Activated CD8-positive, alpha-beta T cell treated with anti-CD3 and anti-CD28 coated beads for 36 hours (primary cell): ENCODE measurements at regions not wholly inside any gene's neighbourhood (a gene's known extent, or its start where the extent isn't known, plus 50 kb on each side); places are given as distances from the start of the nearest gene placed in this dataset.

Experiments used
- ATAC-seq: fragments of 200-7000 bp; cut with Tn5 transposase; one replicate; pipeline ENCODE4 v1.10.0; 2021; ENCODE audit warnings: mild to moderate bottlenecking, moderate library complexity
- CTCF ChIA-PET: fragments of 350-600 bp; sonication (Branson Sonifier 250); formaldehyde crosslinking; loops from one replicate; lab custom pipeline; 2021; ENCODE audit warnings: antibody characterized with exemption; lab: Charles Lee
- POLR2A ChIA-PET: fragments of 350-600 bp; sonication (Branson Sonifier 250); formaldehyde crosslinking; loops from one replicate; lab custom pipeline; 2021; ENCODE audit warnings: antibody characterized with exemption; lab: Charles Lee
- DNase-seq: peaks from one replicate; pipeline ENCODE4 v3.0.0-alpha.2; 2020
- H3K27ac Mint-ChIP-seq: one replicate; pipeline ENCODE4 v1.8.0; 2021; ENCODE audit warnings: mild to moderate bottlenecking, mixed read lengths
- H3K27me3 Mint-ChIP-seq: one replicate; pipeline ENCODE4 v1.8.0; 2021; ENCODE audit warnings: mixed read lengths
- H3K36me3 Mint-ChIP-seq: one replicate; pipeline ENCODE4 v1.8.0; 2021; ENCODE audit warnings: low read depth, mixed read lengths
- H3K4me1 Mint-ChIP-seq: one replicate; pipeline ENCODE4 v1.8.0; 2021; ENCODE audit warnings: low read depth, mixed read lengths
- H3K4me3 Mint-ChIP-seq: one replicate; pipeline ENCODE4 v1.8.0; 2021; ENCODE audit warnings: mild to moderate bottlenecking, moderate library complexity, mixed read lengths
- H3K9me3 Mint-ChIP-seq: one replicate; pipeline ENCODE4 v1.8.0; 2021; ENCODE audit warnings: mixed read lengths
- intact Hi-C: fragments of 100-400 bp; cut with micrococcal nuclease; formaldehyde crosslinking; loops from one replicate; pipeline ENCODE4 v1.10.0; 2022
- TF ChIP-seq, protein P1 (sequence below): fragments of 200-600 bp; IDR thresholded peaks from one replicate; pipeline ENCODE4 v1.8.0; 2022; ENCODE audit warnings: antibody characterized with exemption, mild to moderate bottlenecking

DNA sequence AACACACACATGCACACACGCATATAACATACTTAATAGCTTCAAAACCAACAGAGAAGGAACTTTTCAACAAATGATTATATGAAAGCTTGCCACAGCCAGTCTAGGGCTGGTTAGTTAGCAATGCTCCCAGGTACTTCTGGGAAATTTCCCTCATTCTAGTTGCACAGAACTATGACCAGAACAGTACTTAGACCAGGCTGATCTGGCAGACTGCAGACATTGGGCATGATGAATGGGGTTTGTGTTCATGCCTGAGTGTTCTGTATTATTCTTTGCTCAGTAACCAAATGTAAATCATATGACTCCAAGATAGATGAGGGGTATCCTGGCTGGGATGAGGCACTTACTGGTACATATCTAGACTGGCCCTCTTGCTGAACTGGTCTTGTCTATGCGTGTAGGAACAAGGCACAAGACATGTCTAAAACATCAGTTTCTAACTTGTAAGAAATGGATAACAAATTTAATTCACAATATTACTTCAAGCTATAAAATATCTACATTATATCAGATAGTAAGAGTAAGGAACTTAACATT lies 50.3 kb upstream of the GEMIN8 start:
- DNase-seq, result no peak
- Mint-ChIP-seq H3K4me3 (no peak overlapping the region), H3K9me3 (no peaks in the 10 kb centered on the region), H3K36me3 (no peaks in the 10 kb centered on the region), H3K4me1 (no peaks in the 10 kb centered on the region), H3K27ac (no peak overlapping the region), H3K27me3 (peaks cover 2% of the 10 kb centered on the region)
- TF ChIP-seq, protein P1, sequence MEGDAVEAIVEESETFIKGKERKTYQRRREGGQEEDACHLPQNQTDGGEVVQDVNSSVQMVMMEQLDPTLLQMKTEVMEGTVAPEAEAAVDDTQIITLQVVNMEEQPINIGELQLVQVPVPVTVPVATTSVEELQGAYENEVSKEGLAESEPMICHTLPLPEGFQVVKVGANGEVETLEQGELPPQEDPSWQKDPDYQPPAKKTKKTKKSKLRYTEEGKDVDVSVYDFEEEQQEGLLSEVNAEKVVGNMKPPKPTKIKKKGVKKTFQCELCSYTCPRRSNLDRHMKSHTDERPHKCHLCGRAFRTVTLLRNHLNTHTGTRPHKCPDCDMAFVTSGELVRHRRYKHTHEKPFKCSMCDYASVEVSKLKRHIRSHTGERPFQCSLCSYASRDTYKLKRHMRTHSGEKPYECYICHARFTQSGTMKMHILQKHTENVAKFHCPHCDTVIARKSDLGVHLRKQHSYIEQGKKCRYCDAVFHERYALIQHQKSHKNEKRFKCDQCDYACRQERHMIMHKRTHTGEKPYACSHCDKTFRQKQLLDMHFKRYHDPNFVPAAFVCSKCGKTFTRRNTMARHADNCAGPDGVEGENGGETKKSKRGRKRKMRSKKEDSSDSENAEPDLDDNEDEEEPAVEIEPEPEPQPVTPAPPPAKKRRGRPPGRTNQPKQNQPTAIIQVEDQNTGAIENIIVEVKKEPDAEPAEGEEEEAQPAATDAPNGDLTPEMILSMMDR, result no peak
- CTCF ChIA-PET, result no interaction called here
- intact Hi-C loops, result no loop called here
- POLR2A ChIA-PET, result no interaction called here
- no peak for ATAC-seq
